HFFc6 (cell line): ENCODE measurements at regions not wholly inside any gene's neighbourhood (a gene's known extent, or its start where the extent isn't known, plus 50 kb on each side); places are given as distances from the start of the nearest gene placed in this dataset.

Source experiments
- DNase-seq: peaks from one replicate; pipeline ENCODE4 v3.0.0-alpha.2; 2018
- H3K27ac Mint-ChIP-seq: 2 replicates; pipeline ENCODE4 v1.8.0; 2020; ENCODE audit warnings: mild to moderate bottlenecking, mixed read lengths
- H3K27me3 Mint-ChIP-seq: 2 replicates; pipeline ENCODE4 v1.8.0; 2021; ENCODE audit warnings: mild to moderate bottlenecking, moderate library complexity, mixed read lengths; ENCODE audit not compliant: insufficient read depth
- H3K36me3 Mint-ChIP-seq: 2 replicates; pipeline ENCODE4 v1.8.0; 2021; ENCODE audit warnings: low read depth, mixed read lengths
- H3K4me1 Mint-ChIP-seq: 2 replicates; pipeline ENCODE4 v1.8.0; 2020; ENCODE audit warnings: low read depth, mixed read lengths
- H3K4me3 Mint-ChIP-seq: 2 replicates; pipeline ENCODE4 v1.8.0; 2020; ENCODE audit warnings: mild to moderate bottlenecking, moderate library complexity, mixed read lengths
- H3K9me3 Mint-ChIP-seq: 2 replicates; pipeline ENCODE4 v1.8.0; 2020; ENCODE audit warnings: mild to moderate bottlenecking, mixed read lengths
- TF ChIP-seq, protein P1 (sequence below): fragments of 200-600 bp; sonication (generic); IDR thresholded peaks from 2 replicates; pipeline ENCODE4 v1.5.0; 2021; ENCODE audit warnings: antibody characterized with exemption, mild to moderate bottlenecking

DNA sequence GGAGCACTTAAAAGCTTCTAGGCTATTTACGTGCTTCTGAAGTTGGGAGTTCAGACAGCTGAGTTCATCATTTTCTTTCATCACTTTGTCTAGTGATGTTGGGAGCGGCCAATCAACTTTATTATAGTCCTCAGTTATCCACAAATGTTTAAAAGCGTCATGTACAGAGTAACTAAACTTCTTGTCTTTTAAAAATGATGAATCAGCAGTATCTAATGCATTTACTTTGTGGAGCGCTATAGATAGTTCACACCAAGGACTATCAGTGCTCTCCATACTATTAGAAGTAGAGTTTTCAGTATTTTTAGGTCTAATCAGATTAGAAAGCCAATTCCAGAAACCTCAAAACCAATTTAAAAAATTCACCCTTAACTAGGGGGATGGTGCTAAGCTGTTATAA, 778.7 kb upstream of the PRMT6 start:
- H3K9me3 Mint-ChIP-seq, result peaks cover 11% of the 10 kb centered on the region
- no peak for DNase-seq
- H3K4me3 Mint-ChIP-seq, result no peak overlapping the region
- no peaks in the 10 kb centered on the region for H3K27me3 Mint-ChIP-seq
- H3K36me3 Mint-ChIP-seq, result no peaks in the 10 kb centered on the region
- H3K27ac Mint-ChIP-seq, result no peak overlapping the region
- TF ChIP-seq, protein P1, sequence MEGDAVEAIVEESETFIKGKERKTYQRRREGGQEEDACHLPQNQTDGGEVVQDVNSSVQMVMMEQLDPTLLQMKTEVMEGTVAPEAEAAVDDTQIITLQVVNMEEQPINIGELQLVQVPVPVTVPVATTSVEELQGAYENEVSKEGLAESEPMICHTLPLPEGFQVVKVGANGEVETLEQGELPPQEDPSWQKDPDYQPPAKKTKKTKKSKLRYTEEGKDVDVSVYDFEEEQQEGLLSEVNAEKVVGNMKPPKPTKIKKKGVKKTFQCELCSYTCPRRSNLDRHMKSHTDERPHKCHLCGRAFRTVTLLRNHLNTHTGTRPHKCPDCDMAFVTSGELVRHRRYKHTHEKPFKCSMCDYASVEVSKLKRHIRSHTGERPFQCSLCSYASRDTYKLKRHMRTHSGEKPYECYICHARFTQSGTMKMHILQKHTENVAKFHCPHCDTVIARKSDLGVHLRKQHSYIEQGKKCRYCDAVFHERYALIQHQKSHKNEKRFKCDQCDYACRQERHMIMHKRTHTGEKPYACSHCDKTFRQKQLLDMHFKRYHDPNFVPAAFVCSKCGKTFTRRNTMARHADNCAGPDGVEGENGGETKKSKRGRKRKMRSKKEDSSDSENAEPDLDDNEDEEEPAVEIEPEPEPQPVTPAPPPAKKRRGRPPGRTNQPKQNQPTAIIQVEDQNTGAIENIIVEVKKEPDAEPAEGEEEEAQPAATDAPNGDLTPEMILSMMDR, result no peak
- H3K4me1 Mint-ChIP-seq, result no peaks in the 10 kb centered on the region

DNA sequence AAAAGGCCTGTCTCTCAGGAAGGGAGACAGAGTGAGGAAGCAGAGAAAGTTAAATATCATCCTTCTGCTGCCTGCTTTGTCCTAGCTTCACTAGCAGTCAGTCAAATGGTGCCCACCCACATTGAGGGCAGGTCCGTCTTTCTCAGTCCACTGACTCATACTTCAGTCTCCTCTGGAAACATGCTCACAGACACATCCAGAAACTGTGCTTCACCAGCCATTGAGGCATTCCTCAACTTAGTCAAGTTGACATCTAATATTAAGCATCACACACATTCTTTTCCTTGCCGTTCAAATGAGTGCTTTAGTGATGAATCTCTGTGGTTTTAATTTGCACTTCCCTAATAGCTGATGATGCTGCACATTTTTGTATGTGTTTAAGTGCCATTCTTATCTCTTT, 777.8 kb upstream of the PRMT6 start:
- H3K36me3 Mint-ChIP-seq, result no peaks in the 10 kb centered on the region
- DNase-seq, result no peak
- H3K27me3 Mint-ChIP-seq, result no peaks in the 10 kb centered on the region
- H3K9me3 Mint-ChIP-seq, result peaks cover 11% of the 10 kb centered on the region
- H3K4me1 Mint-ChIP-seq, result no peaks in the 10 kb centered on the region
- TF ChIP-seq, protein P1, result no peak
- H3K4me3 Mint-ChIP-seq, result no peak overlapping the region
- no peak overlapping the region for H3K27ac Mint-ChIP-seq

DNA sequence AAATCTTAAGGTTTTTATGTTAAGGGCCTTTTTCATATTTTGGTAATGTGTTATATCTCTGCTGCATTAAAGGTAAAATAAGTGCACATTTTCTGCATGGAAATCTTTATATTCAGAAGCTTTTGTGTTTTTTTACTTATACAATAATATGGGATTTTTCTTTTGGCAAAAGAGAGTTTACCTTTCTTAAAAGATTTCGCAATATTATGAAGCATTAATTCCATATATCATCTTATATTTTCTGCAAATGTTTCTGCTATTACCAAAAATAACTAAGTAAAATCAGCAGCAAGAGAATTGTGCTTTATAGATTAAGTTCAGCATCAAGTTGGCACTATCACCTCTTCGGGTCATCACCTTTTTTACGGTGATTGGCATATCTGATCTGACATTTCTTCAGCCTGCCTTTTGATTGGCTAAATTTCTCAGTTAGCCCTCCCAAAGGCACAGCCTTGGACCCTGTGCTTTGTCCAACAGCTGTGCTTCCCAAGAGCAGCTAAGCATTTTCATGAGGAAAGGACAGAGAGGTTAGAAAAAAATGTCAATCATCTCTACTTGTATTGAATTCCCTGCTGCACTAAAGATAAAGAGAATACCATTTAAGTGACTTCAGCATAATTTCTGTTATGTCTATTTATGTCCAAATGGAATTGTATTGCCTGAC, 767.1 kb upstream of the PRMT6 start:
- no peak for DNase-seq
- Mint-ChIP-seq H3K4me3 (no peak overlapping the region), H3K4me1 (no peaks in the 10 kb centered on the region), H3K27ac (no peak overlapping the region), H3K9me3 (peaks cover 22% of the 10 kb centered on the region), H3K27me3 (no peaks in the 10 kb centered on the region), H3K36me3 (no peaks in the 10 kb centered on the region)
- TF ChIP-seq, protein P1, result no peak

DNA sequence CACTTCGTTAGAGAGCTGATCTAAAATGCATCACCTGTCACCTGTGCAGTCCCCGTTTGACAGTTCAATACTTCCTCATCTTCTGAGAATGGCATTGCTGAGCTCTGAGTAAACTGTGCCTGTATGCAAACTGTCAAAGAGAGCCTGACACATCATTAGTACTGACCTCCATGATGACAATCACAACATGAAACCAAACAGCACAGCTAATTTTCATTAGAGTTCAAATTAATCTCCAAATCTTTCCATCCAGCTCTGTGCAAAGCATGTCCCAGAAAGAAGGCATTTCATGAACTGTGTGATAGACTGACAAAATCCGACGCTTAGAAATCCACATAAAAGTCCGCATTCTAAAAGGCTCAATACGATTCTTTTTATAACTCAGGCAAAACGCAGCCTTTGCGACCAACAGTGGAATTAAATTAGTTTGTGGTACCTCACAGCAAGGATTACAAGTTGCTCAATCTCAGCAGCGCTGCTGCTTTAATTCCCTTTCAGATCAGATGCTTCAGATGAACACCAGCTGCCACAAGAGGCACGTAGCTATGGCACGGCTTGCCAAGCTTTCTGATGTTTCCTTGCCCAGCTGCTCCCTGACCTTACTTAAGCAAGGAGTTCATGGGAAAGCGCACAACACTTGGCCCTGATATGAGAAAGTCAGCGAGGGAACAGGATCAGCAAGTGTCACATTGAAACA, 765.5 kb upstream of the PRMT6 start:
- DNase-seq, result no peak
- H3K27me3 Mint-ChIP-seq, result no peaks in the 10 kb centered on the region
- no peak overlapping the region for H3K4me3 Mint-ChIP-seq
- H3K4me1 Mint-ChIP-seq, result no peaks in the 10 kb centered on the region
- H3K27ac Mint-ChIP-seq, result no peak overlapping the region
- peaks cover 26% of the 10 kb centered on the region for H3K9me3 Mint-ChIP-seq
- TF ChIP-seq, protein P1, result no peak
- no peaks in the 10 kb centered on the region for H3K36me3 Mint-ChIP-seq

DNA sequence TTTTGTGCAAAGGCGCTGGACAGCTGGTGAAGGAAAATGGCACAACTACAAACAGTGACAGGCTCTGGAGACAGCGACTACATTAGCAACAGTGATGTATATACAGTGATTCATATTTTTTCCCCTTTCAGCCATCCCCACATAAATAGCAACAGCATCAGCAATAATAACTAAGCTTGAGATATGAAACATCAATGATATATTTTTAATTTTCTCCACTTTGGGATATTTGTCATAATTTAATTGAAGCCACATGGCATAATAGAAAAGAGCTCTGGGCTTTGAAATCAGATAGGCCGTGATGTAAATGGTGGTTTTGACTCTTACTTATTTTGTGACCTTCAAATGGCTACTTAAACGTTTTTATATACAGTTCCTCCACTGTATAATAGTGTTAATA, 764.3 kb upstream of the PRMT6 start:
- Mint-ChIP-seq H3K4me3 (no peak overlapping the region), H3K36me3 (no peaks in the 10 kb centered on the region), H3K9me3 (peaks cover 26% of the 10 kb centered on the region), H3K27me3 (no peaks in the 10 kb centered on the region), H3K4me1 (no peaks in the 10 kb centered on the region), H3K27ac (no peak overlapping the region)
- DNase-seq, result no peak
- TF ChIP-seq, protein P1, result no peak
